ENCODE measurements at regions not wholly inside any gene's neighbourhood (a gene's known extent, or its start where the extent isn't known, plus 50 kb on each side); places are given as distances from the start of the nearest gene placed in this dataset.

DNA sequence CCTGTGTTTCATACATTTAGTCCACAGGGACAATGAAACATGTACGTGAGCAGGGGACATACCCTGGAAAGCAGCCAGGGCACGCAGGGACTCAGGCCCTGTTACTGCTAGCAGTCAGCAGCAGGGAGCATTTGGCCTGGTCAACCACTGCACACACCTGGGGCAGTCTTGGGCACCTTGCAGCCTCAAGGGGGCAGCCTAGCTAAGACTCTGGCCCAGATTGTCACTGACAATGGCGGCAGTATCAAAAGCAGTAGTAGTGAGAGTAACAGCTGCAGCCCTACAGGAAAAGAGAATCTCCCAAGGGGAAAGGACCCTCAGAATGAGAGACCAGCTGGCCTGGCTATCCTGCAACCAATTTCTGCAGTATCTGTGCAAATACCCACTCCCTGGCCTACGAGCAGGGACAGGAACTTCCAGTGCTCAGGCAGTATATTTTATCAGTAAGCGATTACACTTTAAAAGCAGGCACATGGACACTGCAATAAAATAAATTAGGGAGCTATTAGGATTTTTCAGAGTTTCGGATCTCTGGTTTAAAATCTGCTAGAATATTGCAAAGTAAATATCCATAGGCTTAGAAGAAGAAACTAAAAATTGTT, 475.6 kb downstream of the LTN1 start:
- Mint-ChIP-seq H3K27me3 (ENCODE audit: low read depth) (no peaks in the 10 kb centered on the region), H3K4me3 (no peak overlapping the region), H3K36me3 (ENCODE audit: low read depth) (no peaks in the 10 kb centered on the region), H3K4me1 (peaks cover 5% of the 10 kb centered on the region), H3K9me3 (no peaks in the 10 kb centered on the region), H3K27ac (ENCODE audit: unreplicated experiment) (no peak overlapping the region)
- peak; percentile 46 for DNase-seq (ENCODE audit: low read depth, low spot score)
- TF ChIP-seq, protein P1, sequence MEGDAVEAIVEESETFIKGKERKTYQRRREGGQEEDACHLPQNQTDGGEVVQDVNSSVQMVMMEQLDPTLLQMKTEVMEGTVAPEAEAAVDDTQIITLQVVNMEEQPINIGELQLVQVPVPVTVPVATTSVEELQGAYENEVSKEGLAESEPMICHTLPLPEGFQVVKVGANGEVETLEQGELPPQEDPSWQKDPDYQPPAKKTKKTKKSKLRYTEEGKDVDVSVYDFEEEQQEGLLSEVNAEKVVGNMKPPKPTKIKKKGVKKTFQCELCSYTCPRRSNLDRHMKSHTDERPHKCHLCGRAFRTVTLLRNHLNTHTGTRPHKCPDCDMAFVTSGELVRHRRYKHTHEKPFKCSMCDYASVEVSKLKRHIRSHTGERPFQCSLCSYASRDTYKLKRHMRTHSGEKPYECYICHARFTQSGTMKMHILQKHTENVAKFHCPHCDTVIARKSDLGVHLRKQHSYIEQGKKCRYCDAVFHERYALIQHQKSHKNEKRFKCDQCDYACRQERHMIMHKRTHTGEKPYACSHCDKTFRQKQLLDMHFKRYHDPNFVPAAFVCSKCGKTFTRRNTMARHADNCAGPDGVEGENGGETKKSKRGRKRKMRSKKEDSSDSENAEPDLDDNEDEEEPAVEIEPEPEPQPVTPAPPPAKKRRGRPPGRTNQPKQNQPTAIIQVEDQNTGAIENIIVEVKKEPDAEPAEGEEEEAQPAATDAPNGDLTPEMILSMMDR (conservative IDR thresholded peaks at IDR 0.05), result peak; percentile 69

GRCh38 chr21:28516021-28516420, 476.7 kb downstream of the LTN1 start:
- Mint-ChIP-seq H3K27me3 (ENCODE audit: low read depth) (no peaks in the 10 kb centered on the region), H3K4me1 (peaks cover 5% of the 10 kb centered on the region), H3K36me3 (ENCODE audit: low read depth) (no peaks in the 10 kb centered on the region), H3K4me3 (no peak overlapping the region), H3K9me3 (no peaks in the 10 kb centered on the region), H3K27ac (ENCODE audit: unreplicated experiment) (no peak overlapping the region)
- DNase-seq (ENCODE audit: low read depth, low spot score), result no peak
- TF ChIP-seq, protein P1 (conservative IDR thresholded peaks at IDR 0.05), result no peak

- no peak for DNase-seq (ENCODE audit: low read depth, low spot score)
- peaks cover 15% of the 10 kb centered on the region for H3K4me1 Mint-ChIP-seq
- H3K36me3 Mint-ChIP-seq (ENCODE audit: low read depth), result no peaks in the 10 kb centered on the region
- H3K9me3 Mint-ChIP-seq, result peaks cover 6% of the 10 kb centered on the region
- H3K27ac Mint-ChIP-seq (ENCODE audit: unreplicated experiment), result no peak overlapping the region
- no peak overlapping the region for H3K4me3 Mint-ChIP-seq
- TF ChIP-seq, protein P1 (conservative IDR thresholded peaks at IDR 0.05), result no peak
- H3K27me3 Mint-ChIP-seq (ENCODE audit: low read depth), result no peaks in the 10 kb centered on the region
These were observed 479.2 kb downstream of the LTN1 start for GRCh38 chr21:28513428-28513827.

DNA sequence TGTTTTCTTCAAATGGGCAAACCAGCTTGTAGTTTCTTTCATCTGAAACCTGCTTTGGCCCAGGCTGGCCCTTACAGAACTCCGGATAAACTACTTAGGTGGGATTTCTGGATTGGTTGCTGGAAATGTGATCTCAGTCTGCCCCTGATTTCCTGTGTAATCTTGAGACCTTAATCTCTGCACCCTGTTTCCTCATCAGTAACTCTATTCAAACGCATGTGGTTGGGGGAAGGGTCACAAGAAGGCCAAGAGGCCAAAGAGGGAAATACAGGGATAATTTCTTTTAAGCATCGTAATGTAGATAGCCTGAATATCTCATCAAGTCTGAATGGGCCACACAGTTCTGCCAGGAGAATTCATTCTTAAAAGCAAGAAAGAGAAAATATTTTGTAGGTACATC, 483.6 kb downstream of the LTN1 start:
- DNase-seq (ENCODE audit: low read depth, low spot score), result no peak
- TF ChIP-seq, protein P1 (conservative IDR thresholded peaks at IDR 0.05), result no peak
- Mint-ChIP-seq H3K9me3 (peaks cover 11% of the 10 kb centered on the region), H3K27me3 (ENCODE audit: low read depth) (no peaks in the 10 kb centered on the region), H3K4me1 (peaks cover 11% of the 10 kb centered on the region), H3K36me3 (ENCODE audit: low read depth) (peaks cover 5% of the 10 kb centered on the region), H3K27ac (ENCODE audit: unreplicated experiment) (no peak overlapping the region), H3K4me3 (no peak overlapping the region)

GRCh38 chr21:28508126-28508525, 484.6 kb downstream of the LTN1 start:
- Mint-ChIP-seq H3K4me1 (peaks cover 11% of the 10 kb centered on the region), H3K36me3 (ENCODE audit: low read depth) (peaks cover 5% of the 10 kb centered on the region), H3K9me3 (peaks cover 11% of the 10 kb centered on the region), H3K4me3 (no peak overlapping the region), H3K27ac (ENCODE audit: unreplicated experiment) (no peak overlapping the region), H3K27me3 (ENCODE audit: low read depth) (no peaks in the 10 kb centered on the region)
- DNase-seq (ENCODE audit: low read depth, low spot score), result no peak
- TF ChIP-seq, protein P1 (conservative IDR thresholded peaks at IDR 0.05), result no peak

All from neural crest cell (in vitro differentiated cells).